ENCODE measurements at regions not wholly inside any gene's neighbourhood (a gene's known extent, or its start where the extent isn't known, plus 50 kb on each side); places are given as distances from the start of the nearest gene placed in this dataset.

- no peak for TF ChIP-seq CTCF (IDR thresholded peaks at IDR 0.05; ENCODE audit: poor library complexity)
- TF ChIP-seq EZH2 (IDR thresholded peaks at IDR 0.05; ENCODE audit: borderline replicate concordance), result no peak
Observed at GRCh38 chr5:161155451-161155850, 303.4 kb upstream of the ATP10B start.
